Adrenal gland (tissue), 9 donors: ENCODE measurements at regions not wholly inside any gene's neighbourhood (a gene's known extent, or its start where the extent isn't known, plus 50 kb on each side); places are given as distances from the start of the nearest gene placed in this dataset.

Experiments used
- DNase-seq, 7 donors: peaks; one replicate each; pipeline ENCODE4 v3.0.0-alpha.2; 2019 to 2020
- H3K27ac ChIP-seq, 5 donors: fragments of 200-600 bp; sonication (generic) in 4 of 5; 1 replicate in 3 of 5; 2 replicates in 2 of 5; pipeline versions ENCODE4 v1.5.1 to v1.8.0; 2016 to 2020; ENCODE audit warnings: mild to moderate bottlenecking in 1 of 5
- H3K27me3 ChIP-seq: fragments of 200-600 bp; 2 replicates; pipeline ENCODE4 v1.8.0; 2021
- H3K36me3 ChIP-seq, 2 donors: fragments of 200-600 bp; replicated peaks in 1 of 2; 1 replicate in 1 of 2; 2 replicates in 1 of 2; pipeline versions ENCODE4 v1.5.1 to v1.8.0; 2018 to 2022
- H3K4me1 ChIP-seq, 2 donors: fragments of 200-600 bp; replicated peaks in 1 of 2; 1 replicate in 1 of 2; 2 replicates in 1 of 2; pipeline versions ENCODE4 v1.5.1 to v1.8.0; 2018 to 2021
- H3K4me3 ChIP-seq, 4 donors: fragments of 200-600 bp; sonication (generic) in 3 of 4; one replicate each; pipeline ENCODE4 v1.5.1; 2016 to 2018
- H3K9me3 ChIP-seq, 3 donors: fragments of 200-600 bp; sonication (generic) in 1 of 3; replicated peaks in 1 of 3; 1 replicate in 2 of 3; 2 replicates in 1 of 3; pipeline versions ENCODE4 v1.5.1 to v1.8.0; 2016 to 2021
- POLR2A ChIP-seq, 2 donors: fragments of 450-650 bp; IDR thresholded peaks; one replicate each; pipeline ENCODE4 v1.6.1; 2017; ENCODE audit warnings: antibody characterized with exemption in 2 of 2, mild to moderate bottlenecking in 2 of 2, moderate library complexity in 1 of 2
- WGBS, 4 donors: extraction: QIAGEN DNeasy Blood & Tissue Kit in 2 of 4; methylation state at CpG; one replicate each; pipeline versions ENCODE4 v1.1.5 to v1.1.7; 2013 to 2017; 5-methylcytosine and 5-hydroxymethylcytosine counted together
- intact Hi-C, 2 donors: fragments of 100-400 bp; cut with DNase I; formaldehyde crosslinking; loops; one replicate each; pipeline versions ENCODE4 v1.14.1 to v1.15.0; 2022 to 2023
- TF ChIP-seq, protein P1 (sequence below), 6 experiments: fragments of 450-650 bp in 4 of 6; fragments of 200-600 bp in 2 of 6; sonication (generic) in 1 of 6; IDR thresholded peaks; 1 replicate in 5 of 6; 2 replicates in 1 of 6; pipeline versions ENCODE4 v1.5.1 to v1.8.0; 2016 to 2021; ENCODE audit warnings: antibody characterized with exemption in 6 of 6, mild to moderate bottlenecking in 2 of 6, moderate library complexity in 1 of 6
- donor health status: healthy with polysubstance abuse.
- donor health status: Bipolar disorder and iron deficiency.
- donor health status: DM: yes; HTN: yes; CAD: no.
- donor health status: DM: no; HTN: no; CAD: no.
- donor health status: DM: no; HTN: no; CAD: no.

- TF ChIP-seq, protein P1, sequence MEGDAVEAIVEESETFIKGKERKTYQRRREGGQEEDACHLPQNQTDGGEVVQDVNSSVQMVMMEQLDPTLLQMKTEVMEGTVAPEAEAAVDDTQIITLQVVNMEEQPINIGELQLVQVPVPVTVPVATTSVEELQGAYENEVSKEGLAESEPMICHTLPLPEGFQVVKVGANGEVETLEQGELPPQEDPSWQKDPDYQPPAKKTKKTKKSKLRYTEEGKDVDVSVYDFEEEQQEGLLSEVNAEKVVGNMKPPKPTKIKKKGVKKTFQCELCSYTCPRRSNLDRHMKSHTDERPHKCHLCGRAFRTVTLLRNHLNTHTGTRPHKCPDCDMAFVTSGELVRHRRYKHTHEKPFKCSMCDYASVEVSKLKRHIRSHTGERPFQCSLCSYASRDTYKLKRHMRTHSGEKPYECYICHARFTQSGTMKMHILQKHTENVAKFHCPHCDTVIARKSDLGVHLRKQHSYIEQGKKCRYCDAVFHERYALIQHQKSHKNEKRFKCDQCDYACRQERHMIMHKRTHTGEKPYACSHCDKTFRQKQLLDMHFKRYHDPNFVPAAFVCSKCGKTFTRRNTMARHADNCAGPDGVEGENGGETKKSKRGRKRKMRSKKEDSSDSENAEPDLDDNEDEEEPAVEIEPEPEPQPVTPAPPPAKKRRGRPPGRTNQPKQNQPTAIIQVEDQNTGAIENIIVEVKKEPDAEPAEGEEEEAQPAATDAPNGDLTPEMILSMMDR (IDR thresholded peaks at IDR 0.05) = no peak
- TF ChIP-seq POLR2A (IDR thresholded peaks at IDR 0.05) = no peak
- Histone ChIP-seq H3K4me3 (no peak overlapping the region), H3K27me3 (no peaks in the 10 kb centered on the region), H3K36me3 (no peaks in the 10 kb centered on the region), H3K4me1 (no peaks in the 10 kb centered on the region), H3K27ac (no peak overlapping the region), H3K9me3 (no peaks in the 10 kb centered on the region)
- DNase-seq = no peak
- 61 to 66% (median 63%) methylated on average over 7 of the region's 7 CpGs for WGBS, 4 donors
- intact Hi-C loops = no loop called here
Measured at GRCh38 chr6:44730771-44731391, 343.4 kb downstream of the CDC5L start.

GRCh38 chr6:44731485-44732095 lies 344.1 kb downstream of the CDC5L start:
- TF ChIP-seq POLR2A (IDR thresholded peaks at IDR 0.05) = no peak
- TF ChIP-seq, protein P1 (IDR thresholded peaks at IDR 0.05) = no peak
- H3K36me3 ChIP-seq = no peaks in the 10 kb centered on the region
- no peaks in the 10 kb centered on the region for H3K4me1 ChIP-seq
- no peaks in the 10 kb centered on the region for H3K9me3 ChIP-seq
- intact Hi-C loops = no loop called here
- no peaks in the 10 kb centered on the region for H3K27me3 ChIP-seq
- no peak overlapping the region for H3K27ac ChIP-seq
- WGBS, 4 donors = 91 to 98% (median 94%) methylated on average over 6 of the region's 6 CpGs
- H3K4me3 ChIP-seq = no peak overlapping the region
- DNase-seq = no peak

- no peaks in the 10 kb centered on the region for H3K9me3 ChIP-seq
- no peak overlapping the region for H3K4me3 ChIP-seq
- H3K27me3 ChIP-seq = no peaks in the 10 kb centered on the region
- no peaks in the 10 kb centered on the region for H3K4me1 ChIP-seq
- TF ChIP-seq POLR2A (IDR thresholded peaks at IDR 0.05) = no peak
- H3K27ac ChIP-seq = no peak overlapping the region
- DNase-seq = no peak
- intact Hi-C loops = no loop called here
- no peaks in the 10 kb centered on the region for H3K36me3 ChIP-seq
- 94 to 98% (median 97%) methylated on average over 5 of the region's 5 CpGs for WGBS, 4 donors
Measured at GRCh38 chr6:44732243-44732642, 344.7 kb downstream of the CDC5L start.

DNA sequence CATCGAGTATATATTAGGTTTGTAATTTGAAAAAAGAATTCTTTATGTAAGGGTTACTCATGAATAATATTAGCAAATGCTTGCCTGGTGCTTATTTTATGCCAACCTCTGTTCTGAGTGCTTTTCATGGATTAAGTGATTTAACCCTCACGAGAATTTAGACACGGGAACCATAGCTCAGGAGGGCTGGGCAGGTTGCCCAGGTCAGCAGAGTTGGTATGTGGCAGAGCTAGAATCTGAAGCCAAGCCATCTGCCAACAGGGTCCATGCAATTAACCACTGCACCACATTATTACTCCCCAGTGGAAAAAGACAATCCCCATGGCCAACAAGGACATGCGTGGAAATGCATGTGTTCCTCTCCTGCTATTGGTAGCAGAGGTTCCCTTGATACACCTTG lies 345.6 kb downstream of the CDC5L start:
- WGBS, 4 donors = 81 to 90% (median 87%) methylated on average over 4 of the region's 4 CpGs
- H3K27me3 ChIP-seq = no peaks in the 10 kb centered on the region
- H3K4me3 ChIP-seq = no peak overlapping the region
- TF ChIP-seq, protein P1 (IDR thresholded peaks at IDR 0.05) = no peak
- TF ChIP-seq POLR2A (IDR thresholded peaks at IDR 0.05) = no peak
- H3K36me3 ChIP-seq = no peaks in the 10 kb centered on the region
- no peak for DNase-seq
- H3K27ac ChIP-seq = no peak overlapping the region
- intact Hi-C loops = no loop called here
- H3K4me1 ChIP-seq = no peaks in the 10 kb centered on the region
- H3K9me3 ChIP-seq = no peaks in the 10 kb centered on the region

DNA sequence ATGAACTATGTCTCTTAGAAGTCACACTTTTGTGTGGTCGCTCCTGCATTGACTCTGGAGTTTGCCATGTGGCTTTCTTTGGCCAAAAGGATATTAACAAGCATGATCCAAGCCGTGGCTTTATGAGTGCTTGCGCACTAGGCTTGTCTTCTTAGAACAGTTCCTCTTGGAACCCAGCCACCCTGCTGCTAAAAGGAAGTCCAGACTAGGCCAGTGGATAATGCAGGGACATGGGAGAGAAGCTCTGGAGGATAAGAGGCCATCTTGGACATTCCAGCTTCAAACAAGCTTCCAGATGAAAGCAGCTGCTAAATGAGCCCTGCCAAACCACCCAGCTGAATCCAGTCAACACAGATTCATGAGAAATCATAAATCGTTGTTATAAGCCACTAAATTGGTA lies 346.4 kb downstream of the CDC5L start:
- no peaks in the 10 kb centered on the region for H3K27me3 ChIP-seq
- H3K4me1 ChIP-seq = no peaks in the 10 kb centered on the region
- H3K9me3 ChIP-seq = no peaks in the 10 kb centered on the region
- intact Hi-C loops = no loop called here
- H3K4me3 ChIP-seq = no peak overlapping the region
- DNase-seq = peak in 6 of 7 donors; percentile 44 to 70 (median 48)
- no peak for TF ChIP-seq POLR2A (IDR thresholded peaks at IDR 0.05)
- TF ChIP-seq, protein P1 (IDR thresholded peaks at IDR 0.05) = no peak
- H3K36me3 ChIP-seq = no peaks in the 10 kb centered on the region
- no peak overlapping the region for H3K27ac ChIP-seq
- WGBS, 4 donors = 66 to 75% (median 73%) methylated on average over 4 of the region's 4 CpGs
